ENCODE measurements at regions not wholly inside any gene's neighbourhood (a gene's known extent, or its start where the extent isn't known, plus 50 kb on each side); places are given as distances from the start of the nearest gene placed in this dataset.
"Not testable (repeated sequence)": the region's sequence is repeated elsewhere in the genome, so short reads cannot be mapped to it uniquely, and the experiment has no call there.

DNA sequence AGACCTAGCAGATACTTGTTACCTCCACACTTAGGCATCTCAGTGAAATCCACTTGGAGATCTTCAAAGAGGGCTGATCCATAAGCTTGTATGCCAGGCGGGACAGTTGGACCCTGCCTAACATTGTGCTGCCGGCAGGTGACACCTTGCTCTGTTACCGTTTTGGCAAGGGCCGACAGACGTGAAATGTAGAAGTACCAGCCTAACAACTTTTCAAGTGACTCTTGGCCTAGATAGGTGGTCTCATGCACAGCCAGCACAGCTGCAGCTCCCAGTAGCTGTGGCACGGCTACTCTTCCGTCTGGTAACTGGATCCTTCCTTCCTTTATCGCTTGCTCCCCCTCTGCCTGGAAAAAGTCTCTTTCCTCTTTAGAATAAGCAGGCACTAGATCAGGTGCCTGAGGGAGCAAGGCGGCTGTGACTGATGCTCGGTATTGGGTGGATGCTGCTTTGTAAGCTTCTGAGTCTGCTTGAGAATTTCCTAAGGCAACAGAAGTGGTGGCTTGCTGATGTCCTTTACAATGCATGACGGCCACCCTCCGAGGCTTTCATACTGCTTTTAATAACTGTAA, 713.5 kb downstream of the AMY1C start:
- no peak for DNase-seq (ENCODE audit: low spot score)

DNA sequence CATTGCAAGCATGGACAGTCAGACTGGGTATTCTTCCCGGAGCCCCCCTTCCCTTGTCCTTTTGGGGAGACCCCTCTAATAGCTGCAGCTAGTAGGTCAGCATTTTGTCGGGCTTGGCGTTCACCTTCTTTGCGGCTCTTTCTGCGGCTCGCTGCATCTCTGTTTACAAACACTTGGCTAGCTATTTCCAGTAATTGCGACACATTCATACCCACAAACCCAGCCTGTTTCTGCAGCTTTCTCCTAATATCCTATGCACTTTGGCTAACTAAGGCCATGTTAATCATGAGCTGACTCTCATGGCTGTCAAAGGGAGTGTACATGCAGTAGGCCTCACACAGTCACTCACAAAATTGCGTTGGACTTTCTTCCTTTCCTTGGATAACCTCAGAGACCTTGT, 716.4 kb downstream of the AMY1C start:
- no peak for DNase-seq (ENCODE audit: low spot score)

DNA sequence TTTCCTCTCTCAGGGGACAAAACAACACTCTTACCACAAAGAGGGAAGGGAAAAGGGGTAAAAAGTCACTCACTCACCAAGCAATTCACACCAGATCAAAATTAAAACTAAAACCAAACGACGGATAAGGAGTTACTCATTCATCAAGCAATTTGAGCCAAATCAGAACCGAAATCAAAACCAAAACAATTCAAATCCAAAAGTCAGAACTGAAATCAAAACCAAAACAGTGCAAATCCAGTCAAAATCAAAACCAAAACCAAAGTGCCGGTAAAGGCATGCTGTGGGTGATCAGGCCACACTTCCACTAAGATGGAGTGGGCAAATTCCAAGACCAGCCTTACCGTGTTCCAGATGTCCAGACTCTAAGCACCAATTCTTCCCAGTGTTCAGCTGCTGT, 717.9 kb downstream of the AMY1C start:
- DNase-seq (ENCODE audit: low spot score): no peak

DNA sequence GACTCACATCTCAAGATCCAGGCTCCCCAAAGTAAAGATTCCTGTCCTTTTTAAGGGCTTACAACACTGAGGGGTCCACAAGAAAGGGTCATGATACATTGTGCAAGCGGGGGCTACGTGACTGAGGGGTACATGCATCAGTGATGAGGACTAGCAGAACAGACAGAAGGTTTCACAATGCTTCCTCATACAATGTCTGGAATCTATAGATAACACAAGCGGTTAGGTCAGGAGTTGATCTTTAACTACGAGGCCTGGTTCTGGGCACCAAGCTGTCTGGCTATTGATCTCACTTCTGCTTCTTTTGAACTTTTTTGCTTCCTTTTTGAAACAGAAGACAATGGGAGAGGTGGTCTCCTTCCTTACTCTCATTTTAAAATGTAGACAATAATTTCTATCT, 718.6 kb downstream of the AMY1C start:
- DNase-seq (ENCODE audit: low spot score): no peak

DNA sequence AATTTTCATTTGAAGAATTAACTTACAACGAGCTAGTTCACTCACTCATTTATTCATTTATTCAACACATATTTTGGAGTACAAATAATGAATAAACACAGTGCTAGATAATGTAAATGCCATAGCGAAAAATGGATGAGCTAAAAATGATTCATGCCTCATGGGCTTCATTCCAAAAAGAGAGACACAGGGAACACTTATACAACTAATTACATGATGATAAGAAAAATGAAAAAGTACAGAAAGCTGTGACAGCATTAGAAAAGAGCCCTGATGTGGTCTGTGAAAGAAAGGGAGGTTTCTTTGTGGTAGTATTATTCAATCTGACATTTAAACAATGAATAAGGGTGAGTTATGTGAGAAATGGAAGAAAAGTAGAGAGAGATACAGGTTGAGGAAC, 726.4 kb downstream of the AMY1C start:
- no peak for DNase-seq (ENCODE audit: low spot score)

DNA sequence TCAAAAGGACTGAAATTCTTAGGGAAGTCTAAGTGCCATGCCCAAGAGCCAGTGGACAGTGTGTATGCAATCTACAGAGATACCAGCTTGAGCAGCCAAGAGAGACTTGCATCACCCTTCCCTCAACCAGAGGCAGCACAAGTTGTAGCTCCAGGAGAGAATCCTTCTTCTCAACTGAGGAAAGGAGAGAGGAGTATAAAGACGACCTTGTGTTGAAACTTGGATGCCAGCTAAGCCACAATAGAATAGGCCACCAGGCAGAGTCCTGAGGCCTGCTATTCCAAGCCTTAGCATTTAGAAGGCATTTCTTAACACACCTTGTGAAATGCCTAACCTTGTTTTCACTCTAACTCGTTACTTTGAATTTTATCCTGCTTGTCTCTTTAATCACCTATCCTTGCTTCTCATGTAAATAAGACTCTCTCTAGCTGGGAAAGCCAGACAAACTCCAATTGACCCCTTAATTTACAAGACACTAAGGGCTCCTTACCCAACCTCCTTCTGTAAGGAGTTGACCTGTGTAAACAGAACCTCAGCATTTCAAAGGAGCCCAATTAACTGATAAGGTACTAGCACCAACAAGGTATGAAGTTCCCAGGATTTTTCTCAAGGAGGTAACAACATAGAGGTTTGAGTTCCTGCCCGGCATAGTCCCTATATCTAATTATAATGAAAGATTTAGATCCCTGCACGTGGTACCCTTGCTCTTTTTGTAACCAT, 738.8 kb downstream of the AMY1C start:
- no peak for DNase-seq (ENCODE audit: low spot score)

DNA sequence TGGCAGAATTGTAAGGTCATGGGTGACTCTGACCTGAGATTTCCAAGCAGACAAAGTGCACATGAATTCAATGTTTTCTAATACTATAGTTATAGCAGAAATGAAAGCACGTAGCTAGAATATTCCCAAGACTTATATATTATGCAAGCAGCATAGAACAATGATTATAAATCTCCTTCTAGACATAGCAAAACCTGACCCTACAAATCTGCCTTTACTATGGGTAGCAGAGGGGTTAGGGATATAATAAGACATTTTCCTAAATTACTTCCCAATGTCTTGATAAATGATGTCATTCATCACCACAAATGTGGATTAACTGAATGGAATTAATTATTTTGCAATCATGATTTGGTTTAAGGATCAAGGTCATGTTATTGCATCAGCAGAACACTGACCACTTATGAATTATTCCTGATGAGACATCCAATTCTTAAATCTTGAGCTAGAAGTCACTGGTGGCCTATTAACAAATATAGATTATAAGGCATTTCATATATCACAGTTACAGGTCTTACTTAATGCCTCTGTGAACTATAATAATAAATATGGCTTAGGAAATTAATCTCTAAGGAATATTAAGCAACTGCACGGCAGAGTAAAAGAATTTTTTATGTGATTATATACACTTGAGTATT, 776.6 kb downstream of the AMY1C start:
- DNase-seq (ENCODE audit: low spot score): no peak

DNA sequence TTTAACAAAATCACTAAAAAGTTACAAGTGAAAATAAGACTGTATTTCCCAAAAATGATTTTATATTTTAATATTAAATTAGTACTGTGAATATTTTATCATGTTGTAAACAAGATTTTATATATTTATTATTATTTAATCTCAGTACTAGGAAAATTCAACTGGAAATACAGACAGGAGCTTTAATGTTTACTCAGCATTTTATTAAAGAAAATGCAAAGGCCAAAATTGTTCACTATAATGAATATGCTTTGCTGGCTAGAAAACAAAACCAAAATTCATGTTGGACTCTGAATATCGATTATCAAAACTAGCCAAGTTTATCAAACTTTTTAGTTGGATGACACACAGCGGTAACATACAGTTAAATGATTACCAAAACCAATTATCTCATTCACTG, 782.3 kb downstream of the AMY1C start:
- no peak for DNase-seq (ENCODE audit: low spot score)

DNA sequence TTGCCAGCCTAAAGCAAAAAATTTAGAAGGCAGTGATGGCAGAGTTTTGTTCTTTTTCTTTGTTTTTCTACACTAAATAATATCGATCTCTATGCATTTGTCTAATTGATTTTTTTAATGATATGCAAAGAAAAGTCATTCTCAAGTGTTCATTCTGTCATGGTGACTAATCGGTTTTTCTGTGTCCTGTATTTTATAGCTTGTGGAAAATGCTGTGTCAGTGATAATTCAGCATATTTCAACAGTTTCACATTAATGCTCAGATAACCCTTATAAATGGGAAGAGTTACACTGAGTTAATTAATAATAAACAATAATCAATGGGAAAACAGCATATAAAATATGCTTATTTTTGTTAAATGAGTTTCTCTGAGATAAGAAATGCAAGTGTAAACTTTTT, 824.9 kb downstream of the AMY1C start:
- DNase-seq (ENCODE audit: low spot score): no peak

DNA sequence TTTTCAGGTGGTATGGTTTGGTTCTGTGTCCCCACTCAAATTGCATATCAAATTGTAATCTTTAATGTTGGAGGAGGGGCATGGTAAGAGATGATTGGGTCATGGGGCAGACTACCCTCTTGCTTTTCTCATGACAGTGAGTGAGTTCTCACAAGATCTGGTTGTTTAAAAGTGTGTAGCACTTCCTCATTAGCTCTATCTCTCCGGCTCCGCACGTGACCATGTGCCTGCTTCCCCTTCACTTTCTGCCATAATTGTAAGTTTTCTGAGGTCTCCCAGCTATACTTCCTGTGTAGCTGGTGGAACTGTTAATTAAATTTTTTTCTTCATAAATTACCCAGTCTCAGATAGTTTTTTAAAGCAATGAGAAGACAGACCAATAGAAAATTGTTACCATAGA, 843.2 kb downstream of the AMY1C start:
- DNase-seq (ENCODE audit: low spot score): no peak

DNA sequence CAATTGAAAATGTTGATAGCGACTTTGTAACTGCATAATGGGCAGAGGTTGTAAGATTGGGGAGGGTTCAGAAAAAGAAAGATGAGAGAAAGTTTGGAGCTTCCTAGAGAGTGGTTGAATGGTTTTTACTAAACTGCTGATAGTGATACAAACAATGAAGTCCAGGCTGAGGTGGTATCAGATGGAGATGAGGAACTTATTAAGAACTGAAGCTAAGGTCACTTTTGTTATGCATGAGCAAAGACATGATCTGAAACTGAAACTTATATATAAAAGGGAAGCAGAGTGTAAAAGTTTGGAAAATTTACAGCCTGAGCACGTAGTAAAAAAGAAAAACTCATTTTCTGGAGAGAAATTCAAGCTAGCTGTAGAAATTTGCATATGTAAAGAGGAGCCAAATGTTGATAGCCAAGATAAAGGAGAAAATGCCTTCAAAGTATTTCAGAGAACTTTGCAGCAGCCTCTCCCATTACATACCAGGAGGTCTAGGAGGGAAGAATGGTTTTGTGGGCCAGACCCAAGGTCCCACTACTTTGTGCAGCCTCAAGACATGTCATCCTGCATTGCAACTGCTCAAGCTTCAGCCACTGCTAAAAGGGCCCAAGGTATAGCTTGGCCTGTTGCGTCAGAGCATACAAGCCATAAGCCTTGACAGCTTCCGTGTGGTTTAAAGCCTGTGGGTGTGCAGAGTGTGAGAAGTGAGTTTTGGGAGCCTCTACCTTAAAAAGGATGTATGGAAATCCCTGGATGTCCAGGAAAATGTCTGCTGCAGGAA, 843.9 kb downstream of the AMY1C start:
- DNase-seq (ENCODE audit: low spot score): no peak

DNA sequence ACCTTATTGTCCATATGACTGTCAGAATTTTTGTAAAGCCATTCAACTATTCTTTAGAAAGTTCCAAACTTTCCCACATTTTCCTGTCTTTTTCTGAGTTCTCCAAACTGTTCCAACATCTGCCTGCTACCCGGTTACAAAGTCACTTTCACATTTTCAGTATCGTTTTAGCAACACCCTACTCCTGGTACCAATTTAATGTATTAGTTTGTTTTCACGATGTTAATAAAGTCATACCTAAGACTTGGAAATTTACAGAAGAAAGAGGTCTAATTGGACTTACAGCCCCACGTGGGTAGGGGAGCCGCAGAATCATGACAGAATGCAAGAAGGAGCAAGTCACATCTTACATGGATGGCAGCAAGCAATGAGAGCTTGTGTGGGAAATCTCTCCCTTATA, 867.8 kb downstream of the AMY1C start:
- DNase-seq (ENCODE audit: low spot score): no peak

DNA sequence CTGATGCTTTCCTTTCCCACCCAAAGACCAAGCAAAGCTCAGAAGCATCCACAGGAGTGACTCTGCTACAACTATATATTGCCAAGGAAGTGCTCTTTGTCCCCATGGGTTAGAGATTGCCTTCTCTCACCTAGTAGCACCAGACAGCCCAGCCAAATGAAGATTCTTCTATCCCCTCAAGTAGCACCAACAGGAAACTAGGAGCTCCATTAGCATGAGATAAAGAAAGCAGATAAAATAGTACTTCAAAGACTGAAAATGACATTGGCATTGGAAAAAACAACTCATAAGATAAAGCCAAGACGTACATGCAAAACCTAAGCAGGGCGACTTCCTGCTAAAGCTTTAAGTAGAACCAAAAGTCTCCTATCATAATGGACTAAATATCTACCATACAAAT, 871.5 kb downstream of the AMY1C start:
- DNase-seq (ENCODE audit: low spot score): no peak

DNA sequence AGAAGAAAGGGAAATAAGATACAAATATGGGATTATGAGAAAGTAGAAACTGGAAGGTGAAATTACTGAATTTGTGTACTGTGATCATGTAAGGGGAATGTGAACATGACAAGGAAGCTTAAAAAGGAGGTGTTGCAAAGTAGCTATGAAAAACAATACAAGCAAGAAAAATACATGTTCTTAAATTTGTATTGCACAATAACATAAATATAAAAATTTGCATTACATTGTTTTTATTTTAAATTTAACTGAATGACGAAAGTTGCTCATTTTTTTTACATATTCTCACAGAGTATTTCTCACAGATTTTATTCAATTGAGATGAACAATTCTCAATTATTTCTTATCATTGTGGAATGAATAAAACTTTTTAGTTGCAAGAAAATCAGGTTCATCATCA, 874.8 kb downstream of the AMY1C start:
- DNase-seq (ENCODE audit: low spot score): no peak

DNA sequence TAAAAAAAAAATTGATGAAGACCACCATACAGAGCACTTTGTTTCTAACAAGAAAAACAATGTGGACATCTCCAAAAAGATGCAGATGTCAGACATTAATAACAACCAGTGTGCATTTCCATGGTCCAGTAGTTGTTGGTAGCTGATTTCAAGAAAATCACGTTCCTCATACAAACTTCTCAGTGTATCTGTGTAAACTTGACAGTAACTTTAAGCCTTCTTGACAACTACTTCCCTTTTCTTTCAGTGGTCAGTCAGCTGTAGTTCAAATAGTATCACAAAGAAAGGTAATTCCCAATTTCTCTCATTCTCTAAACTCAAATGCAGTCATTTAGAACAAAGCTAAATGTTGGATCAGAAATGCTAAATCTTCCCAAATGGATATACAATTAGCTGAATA, 879.9 kb downstream of the AMY1C start:
- DNase-seq (ENCODE audit: low spot score): no peak

DNA sequence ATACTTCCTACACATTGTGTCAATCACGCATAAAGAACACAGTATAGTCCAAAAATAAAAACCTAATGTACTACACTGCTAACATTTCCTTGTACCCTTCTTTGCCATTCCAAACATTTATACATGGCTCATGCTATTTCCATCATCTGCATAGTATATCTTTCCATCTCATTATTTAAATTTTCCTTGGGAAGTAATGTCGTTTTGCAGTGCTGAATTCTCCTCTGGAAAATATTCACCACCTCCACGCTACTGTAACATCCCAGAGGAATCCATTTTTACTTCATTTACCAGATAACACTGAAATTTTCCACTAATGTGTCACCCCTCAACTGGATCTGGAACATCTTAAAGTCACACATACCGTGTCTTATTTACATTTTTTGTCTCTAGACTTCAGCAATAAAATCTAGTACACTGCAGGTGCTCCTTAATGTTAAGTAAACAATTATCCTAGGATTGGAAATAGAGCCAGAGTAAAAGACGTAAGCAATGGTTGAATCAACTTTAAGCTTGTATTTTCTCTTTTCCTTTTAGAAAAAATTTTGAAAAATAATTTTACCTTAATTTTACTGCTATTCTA, 881.0 kb downstream of the AMY1C start:
- DNase-seq (ENCODE audit: low spot score): no peak

DNA sequence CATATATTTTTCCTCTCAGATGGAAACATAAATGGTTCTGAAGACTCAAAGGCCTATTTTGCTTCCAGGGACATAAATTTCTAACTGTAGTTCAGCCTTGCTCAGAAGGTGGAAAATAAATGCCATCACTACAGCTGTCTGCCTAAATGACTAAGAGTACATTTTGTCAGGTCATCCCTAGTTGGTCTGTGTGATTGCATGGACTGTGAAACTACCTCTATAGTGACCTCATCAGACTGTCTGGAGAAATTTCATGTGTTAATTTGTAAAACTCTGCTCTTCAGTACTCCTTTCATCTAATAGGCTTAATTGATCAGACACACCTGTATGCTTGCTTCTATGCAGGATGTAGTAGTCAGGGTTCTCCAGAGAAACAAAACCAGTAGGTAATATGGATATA, 886.9 kb downstream of the AMY1C start:
- DNase-seq (ENCODE audit: low spot score): no peak

DNA sequence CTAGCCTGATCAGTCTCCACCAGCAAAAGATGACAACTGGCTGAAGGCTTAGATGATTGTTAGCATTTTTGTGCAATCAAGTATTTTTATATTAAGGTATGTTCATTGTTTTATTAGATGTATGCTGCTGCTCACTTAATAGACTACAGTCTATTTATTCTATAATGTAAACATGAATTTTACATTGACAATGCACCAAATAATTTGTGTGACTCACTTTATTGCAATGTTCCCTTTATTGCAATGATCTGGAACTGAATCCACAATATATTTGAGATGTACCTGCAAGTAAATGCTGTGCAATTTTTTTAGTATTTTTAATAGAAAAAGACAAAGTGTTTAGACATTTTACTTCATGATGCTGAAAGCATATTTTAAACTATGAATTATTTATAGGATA, 896.5 kb downstream of the AMY1C start:
- DNase-seq (ENCODE audit: low spot score): no peak

DNA sequence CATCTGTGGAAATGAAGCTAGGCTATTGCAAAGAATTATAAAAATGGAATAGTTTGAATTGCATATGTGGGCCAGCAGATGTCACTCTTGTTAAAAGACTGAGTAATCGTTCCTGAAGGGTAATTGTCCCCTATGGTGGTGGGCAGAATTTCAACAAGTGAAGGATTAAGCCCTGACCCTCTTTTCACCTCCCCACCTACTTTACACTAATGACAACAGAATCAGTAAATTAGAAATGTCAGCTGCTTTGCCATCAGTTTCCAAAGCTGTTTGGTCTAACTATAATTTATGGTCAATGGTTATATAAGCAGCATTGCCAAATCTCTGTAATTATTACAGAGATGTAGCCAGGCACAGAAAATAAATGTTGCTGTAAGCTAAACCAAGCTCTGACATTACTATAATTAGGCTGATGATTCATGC, 898.6 kb downstream of the AMY1C start:
- no peak for DNase-seq (ENCODE audit: low spot score)

DNA sequence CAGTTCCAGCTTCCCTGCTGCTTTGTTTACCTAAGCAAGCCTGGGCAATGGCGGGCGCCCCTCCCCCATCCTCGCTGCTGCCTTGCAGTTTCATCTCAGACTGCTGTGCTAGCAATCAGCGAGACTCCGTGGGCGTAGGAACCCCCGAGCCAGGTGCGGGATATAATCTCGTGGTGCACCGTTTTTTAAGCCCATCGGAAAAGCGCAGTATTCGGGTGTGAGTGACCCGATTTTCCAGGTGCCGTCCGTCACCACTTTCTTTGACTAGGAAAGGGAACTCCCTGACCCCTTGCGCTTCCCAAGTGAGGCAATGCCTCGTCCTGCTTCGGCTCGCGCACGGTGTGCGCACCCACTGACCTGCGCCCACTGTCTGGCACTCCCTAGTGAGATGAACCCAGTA, 914.7 kb downstream of the AMY1C start:
- DNase-seq (ENCODE audit: low spot score): not testable (repeated sequence)

DNA sequence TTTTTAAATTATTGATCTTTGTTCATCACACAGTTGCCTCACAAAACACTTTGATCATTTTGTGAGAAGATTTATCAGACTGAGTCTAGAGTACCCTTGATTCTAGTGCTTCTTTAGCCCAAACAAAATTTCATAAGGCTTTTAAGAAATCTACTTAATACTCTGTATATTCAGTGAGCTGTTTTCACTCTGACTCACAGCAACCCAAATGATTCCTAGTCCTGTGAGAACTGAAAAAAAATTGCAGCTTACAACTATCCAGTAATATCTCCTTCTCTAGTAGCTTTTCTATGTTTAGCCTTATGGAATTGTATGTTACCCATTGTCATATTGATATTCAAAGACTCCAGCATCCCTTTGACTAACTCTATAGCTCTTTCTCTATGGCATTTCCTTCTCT, 915.6 kb downstream of the AMY1C start:
- no peak for DNase-seq (ENCODE audit: low spot score)

DNA sequence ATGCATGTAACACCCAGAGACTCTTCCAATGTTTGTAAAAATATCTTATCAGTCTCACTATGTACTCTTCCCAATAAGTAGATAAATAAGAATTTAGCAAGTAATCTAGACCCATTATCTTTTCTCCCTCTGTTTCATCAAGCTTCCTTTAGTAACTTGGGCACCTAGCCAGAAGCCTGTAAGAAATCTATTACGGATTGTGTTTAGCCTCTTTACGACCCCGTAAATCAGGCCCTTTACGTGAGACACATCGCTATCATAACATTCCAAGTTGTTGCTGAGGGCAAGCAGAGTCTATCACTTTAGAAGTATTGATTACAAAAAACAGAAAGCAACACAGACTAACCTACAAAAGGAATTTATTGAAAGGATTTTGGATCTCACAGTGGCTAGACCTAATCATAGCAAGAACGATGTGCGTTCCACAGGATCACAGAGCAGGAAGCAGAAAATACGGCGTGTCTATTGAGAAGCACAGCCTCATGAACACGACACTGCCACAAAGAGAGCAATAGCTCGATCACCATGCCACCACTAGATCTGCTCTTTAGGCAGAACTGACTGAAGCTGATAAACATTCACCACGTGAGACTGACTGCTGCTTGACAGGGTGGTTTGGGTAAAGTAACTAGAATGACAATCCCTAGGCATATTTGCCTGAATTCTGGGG, 922.1 kb downstream of the AMY1C start:
- no peak for DNase-seq (ENCODE audit: low spot score)

Measured in CD4-positive, alpha-beta T cell treated with Interleukin-15 for 4 hours (primary cell).